ENCODE measurements at regions not wholly inside any gene's neighbourhood (a gene's known extent, or its start where the extent isn't known, plus 50 kb on each side); places are given as distances from the start of the nearest gene placed in this dataset.

GRCh38 chr6:134628154-134628553 is 310.2 kb upstream of the SGK1 start:
- TF ChIP-seq CTCF (conservative IDR thresholded peaks at IDR 0.05 in 1 of 2, IDR thresholded peaks at IDR 0.05 in 1 of 2; ENCODE audit: low read depth in 1 of 2, low read length in 2 of 2) (no peak), EZH2 (IDR thresholded peaks at IDR 0.05; ENCODE audit: low read length, missing control alignments) (no peak)
